Aorta (tissue), 5 donors: ENCODE measurements at regions not wholly inside any gene's neighbourhood (a gene's known extent, or its start where the extent isn't known, plus 50 kb on each side); places are given as distances from the start of the nearest gene placed in this dataset.

Experiments used
- ATAC-seq: fragments of 200-7000 bp; cut with Tn5 transposase; one replicate; pipeline ENCODE4 v1.9.1; 2022; ENCODE audit warnings: moderate library complexity; ENCODE audit not compliant: low FRiP score
- DNase-seq, 2 donors: peaks; one replicate each; pipeline ENCODE4 v3.0.0-alpha.2; 2020
- H3K27ac ChIP-seq, 2 donors: one replicate each; pipeline ENCODE4 v1.5.1; 2013; ENCODE audit warnings: low read length in 2 of 2, mild to moderate bottlenecking in 2 of 2, moderate library complexity in 2 of 2, control low read depth in 1 of 2, inconsistent platforms in 1 of 2, low read depth in 1 of 2
- H3K27me3 ChIP-seq, 2 donors: one replicate each; pipeline ENCODE4 v1.6.1; 2013; ENCODE audit warnings: control low read depth in 1 of 2, low read length in 1 of 2, mild to moderate bottlenecking in 1 of 2, moderate library complexity in 1 of 2; ENCODE audit not compliant: insufficient read depth in 2 of 2, control insufficient read depth in 1 of 2
- H3K36me3 ChIP-seq, 2 donors: one replicate each; pipeline ENCODE4 v1.6.1; 2013; ENCODE audit warnings: control low read depth in 1 of 2, low read length in 1 of 2, mild to moderate bottlenecking in 1 of 2; ENCODE audit not compliant: insufficient read depth in 2 of 2, control insufficient read depth in 1 of 2
- H3K4me1 ChIP-seq, 2 donors: one replicate each; pipeline ENCODE4 v1.6.1; 2013; ENCODE audit warnings: low read length in 2 of 2, control low read depth in 1 of 2, mild to moderate bottlenecking in 1 of 2, moderate library complexity in 1 of 2; ENCODE audit not compliant: insufficient read depth in 2 of 2, control insufficient read depth in 1 of 2
- H3K4me3 ChIP-seq, 2 donors: one replicate each; pipeline ENCODE4 v1.5.1; 2013; ENCODE audit warnings: low read length in 2 of 2, control low read depth in 1 of 2, mild to moderate bottlenecking in 1 of 2
- H3K9me3 ChIP-seq: one replicate; pipeline ENCODE4 v1.6.1; 2013; ENCODE audit warnings: mild to moderate bottlenecking, low read length; ENCODE audit not compliant: control insufficient read depth
- WGBS, 2 donors: extraction: QIAGEN DNeasy Blood & Tissue Kit; methylation state at CpG; one replicate each; pipeline ENCODE4 v1.1.7; 2013; 5-methylcytosine and 5-hydroxymethylcytosine counted together
- intact Hi-C, 2 donors: fragments of 100-400 bp; cut with DNase I; formaldehyde crosslinking; loops; one replicate each; pipeline versions ENCODE4 v1.14.2 to v1.15.0; 2022
- donor health status: healthy with polysubstance abuse.
- donor health status: Bipolar disorder and iron deficiency.
- donor health status: DM: no; HTN: no; CAD: no.
- donor health status: DM: no; HTN: no; CAD: no.
- donor health status: DM: yes; HTN: yes; CAD: no.

GRCh38 chr7:113794573-113794972, 124.2 kb downstream of the PPP1R3A start:
- H3K9me3 ChIP-seq: peaks cover 1% of the 10 kb centered on the region
- WGBS, 2 donors: 94 to 96% methylated on average over 1 of the region's 1 CpG
- H3K4me1 ChIP-seq: peaks cover 0 to 5% of the 10 kb centered on the region in 2 donors

GRCh38 chr7:113793171-113793570, 125.6 kb downstream of the PPP1R3A start:
- Histone ChIP-seq H3K27ac (no peak overlapping the region), H3K9me3 (peaks cover 1% of the 10 kb centered on the region), H3K4me3 (no peak overlapping the region), H3K4me1 (peaks cover 0 to 5% of the 10 kb centered on the region in 2 donors), H3K36me3 (no peaks in the 10 kb centered on the region), H3K27me3 (no peaks in the 10 kb centered on the region)
- WGBS, 2 donors: 83 to 87% methylated on average over 3 of the region's 3 CpGs
- no peak for ATAC-seq
- intact Hi-C loops: loop anchor here in 1 of 2 donors (10.0 kb wide), 1 partner anchor 102 kb away; no protein-coding TSS in a partner anchor
- no peak for DNase-seq

More at GRCh38 chr7:113794573-113794972, 124.2 kb downstream of the PPP1R3A start:
- intact Hi-C loops: loop anchor here in 1 of 2 donors (10.0 kb wide), 1 partner anchor 100 kb away; no protein-coding TSS in a partner anchor
- Histone ChIP-seq H3K36me3 (no peaks in the 10 kb centered on the region), H3K27ac (no peak overlapping the region), H3K4me3 (no peak overlapping the region), H3K27me3 (no peaks in the 10 kb centered on the region)
- ATAC-seq: no peak
- DNase-seq: no peak

GRCh38 chr7:113790025-113790424, 128.8 kb downstream of the PPP1R3A start:
- Histone ChIP-seq H3K36me3 (no peaks in the 10 kb centered on the region), H3K4me1 (no peaks in the 10 kb centered on the region), H3K27me3 (no peaks in the 10 kb centered on the region), H3K4me3 (no peak overlapping the region), H3K9me3 (peaks cover 1% of the 10 kb centered on the region), H3K27ac (no peak overlapping the region)
- 23 to 43% methylated on average over 4 of the region's 4 CpGs for WGBS, 2 donors
- ATAC-seq: no peak
- no peak for DNase-seq
- intact Hi-C loops: loop anchor here in 1 of 2 donors (10.0 kb wide), 1 partner anchor 105 kb away; no protein-coding TSS in a partner anchor

- intact Hi-C loops: no loop called here
- Histone ChIP-seq H3K27ac (no peak overlapping the region), H3K9me3 (no peaks in the 10 kb centered on the region), H3K4me3 (no peak overlapping the region), H3K27me3 (no peaks in the 10 kb centered on the region), H3K36me3 (no peaks in the 10 kb centered on the region), H3K4me1 (no peaks in the 10 kb centered on the region)
- no peak for DNase-seq
- 87 to 89% methylated on average over 2 of the region's 2 CpGs for WGBS, 2 donors
- no peak for ATAC-seq
Observed at GRCh38 chr7:113787106-113787505, 131.7 kb downstream of the PPP1R3A start.

GRCh38 chr7:113784956-113785355, 133.9 kb downstream of the PPP1R3A start:
- Histone ChIP-seq H3K27ac (no peak overlapping the region), H3K27me3 (no peaks in the 10 kb centered on the region), H3K4me1 (no peaks in the 10 kb centered on the region), H3K4me3 (no peak overlapping the region), H3K9me3 (no peaks in the 10 kb centered on the region), H3K36me3 (no peaks in the 10 kb centered on the region)
- WGBS, 2 donors: 90 to 95% methylated on average over 3 of the region's 3 CpGs
- DNase-seq (no peak), ATAC-seq (no peak)
- intact Hi-C loops: no loop called here

GRCh38 chr7:113784316-113784715, 134.5 kb downstream of the PPP1R3A start:
- intact Hi-C loops: no loop called here
- H3K27ac ChIP-seq: no peak overlapping the region

GRCh38 chr7:113783403-113783802, 135.4 kb downstream of the PPP1R3A start:
- ATAC-seq (no peak), DNase-seq (no peak)
- intact Hi-C loops: no loop called here
- Histone ChIP-seq H3K27ac (no peak overlapping the region), H3K4me1 (no peaks in the 10 kb centered on the region), H3K27me3 (no peaks in the 10 kb centered on the region), H3K4me3 (no peak overlapping the region), H3K36me3 (no peaks in the 10 kb centered on the region), H3K9me3 (no peaks in the 10 kb centered on the region)
- WGBS, 2 donors: 88 to 98% methylated on average over 4 of the region's 4 CpGs

More at GRCh38 chr7:113784316-113784715, 134.5 kb downstream of the PPP1R3A start:
- Histone ChIP-seq H3K4me3 (no peak overlapping the region), H3K36me3 (no peaks in the 10 kb centered on the region), H3K27me3 (no peaks in the 10 kb centered on the region), H3K9me3 (no peaks in the 10 kb centered on the region), H3K4me1 (no peaks in the 10 kb centered on the region)
- ATAC-seq (no peak), DNase-seq (no peak)
- 79 to 92% methylated on average over 2 of the region's 2 CpGs for WGBS, 2 donors

GRCh38 chr7:113775804-113776203, 143.0 kb downstream of the PPP1R3A start:
- no peaks in the 10 kb centered on the region for H3K4me1 ChIP-seq
- intact Hi-C loops: no loop called here
- H3K27ac ChIP-seq: no peak overlapping the region
- ATAC-seq: no peak
- H3K4me3 ChIP-seq: no peak overlapping the region
- H3K9me3 ChIP-seq: no peaks in the 10 kb centered on the region
- DNase-seq: no peak
- WGBS, 2 donors: 91 to 100% methylated on average over 1 of the region's 1 CpG
- no peaks in the 10 kb centered on the region for H3K27me3 ChIP-seq
- H3K36me3 ChIP-seq: no peaks in the 10 kb centered on the region

- intact Hi-C loops: no loop called here
- no peak overlapping the region for H3K27ac ChIP-seq
- no peaks in the 10 kb centered on the region for H3K36me3 ChIP-seq
- ATAC-seq (no peak), DNase-seq (no peak)
- H3K27me3 ChIP-seq: no peaks in the 10 kb centered on the region
- no peaks in the 10 kb centered on the region for H3K9me3 ChIP-seq
- no peak overlapping the region for H3K4me3 ChIP-seq
- WGBS, 2 donors: 67 to 69% methylated on average over 1 of the region's 1 CpG
- H3K4me1 ChIP-seq: no peaks in the 10 kb centered on the region
Observed at GRCh38 chr7:113775401-113775800, 143.4 kb downstream of the PPP1R3A start.
